B cell (primary cell): ENCODE measurements at regions not wholly inside any gene's neighbourhood (a gene's known extent, or its start where the extent isn't known, plus 50 kb on each side); places are given as distances from the start of the nearest gene placed in this dataset.

ENCODE experiments used
- ATAC-seq: fragments of 200-7000 bp; cut with Tn5 transposase; one replicate; pipeline ENCODE4 v1.10.0; 2021; ENCODE audit warnings: low read depth, mild to moderate bottlenecking, moderate number of reproducible peaks, moderate library complexity
- CTCF ChIA-PET: fragments of 350-600 bp; sonication (Branson Sonifier 250); formaldehyde crosslinking; loops from one replicate; lab custom pipeline; 2021; ENCODE audit warnings: antibody characterized with exemption, inconsistent platforms; lab: Charles Lee
- POLR2A ChIA-PET: fragments of 350-600 bp; sonication (Branson Sonifier 250); formaldehyde crosslinking; loops from one replicate; lab custom pipeline; 2021; ENCODE audit warnings: antibody characterized with exemption; lab: Charles Lee
- DNase-seq: peaks from one replicate; pipeline ENCODE4 v3.0.0; 2013
- H2AFZ ChIP-seq: 2 replicates; pipeline ENCODE4 v1.6.1; 2012; ENCODE audit warnings: mild to moderate bottlenecking, low read depth, low read length; ENCODE audit not compliant: insufficient read depth, poor library complexity, severe bottlenecking
- H3K27ac ChIP-seq, 2 donors: 1 replicate in 1 of 2; 2 replicates in 1 of 2; pipeline ENCODE4 v1.5.1; 2012 to 2013; ENCODE audit warnings: low read length in 2 of 2, mild to moderate bottlenecking in 2 of 2, moderate library complexity in 1 of 2
- H3K27me3 ChIP-seq, 4 experiments: fragments of 200-600 bp in 1 of 4; sonication (generic) in 1 of 4; replicated peaks in 1 of 4; 1 replicate in 2 of 4; 2 replicates in 2 of 4; pipeline versions ENCODE4 v1.6.1 to v1.7.0; 2013 to 2016; ENCODE audit warnings: low read length in 3 of 4, mild to moderate bottlenecking in 2 of 4, mixed read lengths in 1 of 4, moderate library complexity in 1 of 4; ENCODE audit not compliant: insufficient read depth in 4 of 4, control insufficient read depth in 3 of 4; ENCODE audit errors: control extremely low read depth in 1 of 4
- H3K36me3 ChIP-seq, 2 experiments: replicated peaks in 1 of 2; 1 replicate in 1 of 2; 2 replicates in 1 of 2; pipeline versions ENCODE4 v1.6.1 to v1.7.1; 2013; ENCODE audit warnings: low read length in 1 of 2; ENCODE audit not compliant: insufficient read depth in 2 of 2, control insufficient read depth in 1 of 2; ENCODE audit errors: control extremely low read depth in 1 of 2, extremely low read depth in 1 of 2
- H3K4me1 ChIP-seq, 2 donors: fragments of 200-600 bp in 1 of 2; sonication (generic) in 1 of 2; 1 replicate in 1 of 2; 2 replicates in 1 of 2; pipeline versions ENCODE4 v1.5.1 to v1.6.1; 2013 to 2017; ENCODE audit warnings: low read length in 2 of 2; ENCODE audit not compliant: control insufficient read depth in 2 of 2, insufficient read depth in 2 of 2
- H3K4me2 ChIP-seq: replicated peaks from 2 replicates; pipeline ENCODE3; 2012; ENCODE audit warnings: mild to moderate bottlenecking, low read depth, low read length; ENCODE audit not compliant: poor library complexity, severe bottlenecking
- H3K4me3 ChIP-seq, 5 experiments: fragments of 200-600 bp in 1 of 5; sonication (generic) in 1 of 5; 1 replicate in 3 of 5; 2 replicates in 2 of 5; pipeline versions ENCODE4 v1.5.1 to v1.7.0; 2011 to 2016; ENCODE audit warnings: low read length in 4 of 5, mild to moderate bottlenecking in 4 of 5, low read depth in 2 of 5, control low read depth in 1 of 5, moderate library complexity in 1 of 5; ENCODE audit not compliant: insufficient read depth in 1 of 5; ENCODE audit errors: control extremely low read depth in 1 of 5, extremely low read depth in 1 of 5
- H3K79me2 ChIP-seq: fragments of 200-600 bp; sonication (generic); one replicate; pipeline ENCODE4 v1.6.0; 2016; ENCODE audit warnings: low read length; ENCODE audit not compliant: control insufficient read depth, insufficient read depth
- H3K9ac ChIP-seq: fragments of 200-600 bp; sonication (generic); 2 replicates; pipeline ENCODE4 v1.6.1; 2017; ENCODE audit warnings: mild to moderate bottlenecking, low read length, moderate library complexity
- H3K9me3 ChIP-seq, 3 donors: one replicate each; pipeline versions ENCODE4 v1.6.1 to v1.7.1; 2013; ENCODE audit warnings: low read length in 2 of 3; ENCODE audit not compliant: control insufficient read depth in 2 of 3, insufficient read depth in 1 of 3; ENCODE audit errors: control extremely low read depth in 1 of 3
- H4K20me1 ChIP-seq: 2 replicates; pipeline ENCODE4 v1.6.0; 2012; ENCODE audit warnings: mild to moderate bottlenecking, low read length; ENCODE audit not compliant: insufficient read depth, control insufficient read depth, poor library complexity, severe bottlenecking
- H3K27ac Mint-ChIP-seq: one replicate; pipeline ENCODE4 v1.8.0; 2021; ENCODE audit warnings: mixed read lengths
- H3K27me3 Mint-ChIP-seq: one replicate; pipeline ENCODE4 v1.8.0; 2021; ENCODE audit warnings: mixed read lengths
- H3K4me1 Mint-ChIP-seq: one replicate; pipeline ENCODE4 v1.8.0; 2021; ENCODE audit warnings: mixed read lengths
- H3K4me3 Mint-ChIP-seq: one replicate; pipeline ENCODE4 v1.8.0; 2021; ENCODE audit warnings: mixed read lengths
- H3K9me3 Mint-ChIP-seq: one replicate; pipeline ENCODE4 v1.8.0; 2022; ENCODE audit warnings: mixed read lengths; ENCODE audit not compliant: insufficient read depth
- EZH2 ChIP-seq: IDR thresholded peaks from 2 replicates; pipeline ENCODE4 v1.6.1; 2012; ENCODE audit warnings: borderline replicate concordance, low read depth, mild to moderate bottlenecking, moderate library complexity, low read length; ENCODE audit not compliant: insufficient read depth, poor library complexity, severe bottlenecking
- WGBS: methylation state at CpG from one replicate; pipeline ENCODE4 v1.1.5; 2013; ENCODE audit warnings: missing lambda C conversion rate; ENCODE audit not compliant: insufficient coverage; 5-methylcytosine and 5-hydroxymethylcytosine counted together
- intact Hi-C: fragments of 100-400 bp; cut with micrococcal nuclease; formaldehyde crosslinking; loops from one replicate; pipeline ENCODE4 v1.10.0; 2022
- TF ChIP-seq, protein P1 (sequence below): fragments of 200-600 bp; IDR thresholded peaks from one replicate; pipeline ENCODE4 v1.8.0; 2022; ENCODE audit warnings: antibody characterized with exemption, mild to moderate bottlenecking

DNA sequence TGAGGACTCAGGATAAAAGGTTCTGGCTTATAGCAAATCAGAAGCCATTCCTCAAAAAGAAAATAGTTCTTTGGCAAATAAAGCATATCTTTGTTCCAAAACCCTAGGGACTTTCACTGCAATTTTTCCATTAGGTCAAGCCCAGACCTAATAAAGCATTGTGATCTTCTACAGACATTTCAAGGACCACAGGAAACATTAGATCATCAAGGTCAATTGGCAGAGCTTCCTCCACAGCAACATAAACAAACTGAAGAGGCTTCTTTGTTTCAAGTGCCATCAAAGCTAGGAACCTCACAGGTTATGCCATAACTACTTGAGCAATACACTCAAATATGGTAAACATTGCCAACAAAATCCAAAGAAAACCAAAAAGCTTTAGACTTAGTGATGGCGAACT, 144.9 kb downstream of the ANXA5 start:
- Histone ChIP-seq H3K36me3 (no peaks in the 10 kb centered on the region), H3K4me2 (no peak overlapping the region), H3K27me3 (no peaks in the 10 kb centered on the region), H3K4me1 (no peaks in the 10 kb centered on the region), H3K9me3 (peaks cover 0 to 3% (median 0%) of the 10 kb centered on the region in 3 donors), H3K9ac (no peak overlapping the region), H4K20me1 (no peaks in the 10 kb centered on the region), H3K27ac (no peak overlapping the region), H2AFZ (no peak overlapping the region), H3K4me3 (no peak overlapping the region), H3K79me2 (no peaks in the 10 kb centered on the region)
- no peaks in the 10 kb centered on the region for H3K9me3 Mint-ChIP-seq
- intact Hi-C loops = no loop called here
- POLR2A ChIA-PET = no interaction called here
- H3K4me3 Mint-ChIP-seq = no peak overlapping the region
- no peak overlapping the region for H3K27ac Mint-ChIP-seq
- DNase-seq = no peak
- CTCF ChIA-PET = no interaction called here
- H3K27me3 Mint-ChIP-seq = peaks cover 6% of the 10 kb centered on the region
- ATAC-seq = no peak
- no peaks in the 10 kb centered on the region for H3K4me1 Mint-ChIP-seq
- WGBS = no CpG with 5 or more reads among the region's 1 CpG
- TF ChIP-seq, protein P1, sequence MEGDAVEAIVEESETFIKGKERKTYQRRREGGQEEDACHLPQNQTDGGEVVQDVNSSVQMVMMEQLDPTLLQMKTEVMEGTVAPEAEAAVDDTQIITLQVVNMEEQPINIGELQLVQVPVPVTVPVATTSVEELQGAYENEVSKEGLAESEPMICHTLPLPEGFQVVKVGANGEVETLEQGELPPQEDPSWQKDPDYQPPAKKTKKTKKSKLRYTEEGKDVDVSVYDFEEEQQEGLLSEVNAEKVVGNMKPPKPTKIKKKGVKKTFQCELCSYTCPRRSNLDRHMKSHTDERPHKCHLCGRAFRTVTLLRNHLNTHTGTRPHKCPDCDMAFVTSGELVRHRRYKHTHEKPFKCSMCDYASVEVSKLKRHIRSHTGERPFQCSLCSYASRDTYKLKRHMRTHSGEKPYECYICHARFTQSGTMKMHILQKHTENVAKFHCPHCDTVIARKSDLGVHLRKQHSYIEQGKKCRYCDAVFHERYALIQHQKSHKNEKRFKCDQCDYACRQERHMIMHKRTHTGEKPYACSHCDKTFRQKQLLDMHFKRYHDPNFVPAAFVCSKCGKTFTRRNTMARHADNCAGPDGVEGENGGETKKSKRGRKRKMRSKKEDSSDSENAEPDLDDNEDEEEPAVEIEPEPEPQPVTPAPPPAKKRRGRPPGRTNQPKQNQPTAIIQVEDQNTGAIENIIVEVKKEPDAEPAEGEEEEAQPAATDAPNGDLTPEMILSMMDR = no peak
- TF ChIP-seq EZH2 = no peak

DNA sequence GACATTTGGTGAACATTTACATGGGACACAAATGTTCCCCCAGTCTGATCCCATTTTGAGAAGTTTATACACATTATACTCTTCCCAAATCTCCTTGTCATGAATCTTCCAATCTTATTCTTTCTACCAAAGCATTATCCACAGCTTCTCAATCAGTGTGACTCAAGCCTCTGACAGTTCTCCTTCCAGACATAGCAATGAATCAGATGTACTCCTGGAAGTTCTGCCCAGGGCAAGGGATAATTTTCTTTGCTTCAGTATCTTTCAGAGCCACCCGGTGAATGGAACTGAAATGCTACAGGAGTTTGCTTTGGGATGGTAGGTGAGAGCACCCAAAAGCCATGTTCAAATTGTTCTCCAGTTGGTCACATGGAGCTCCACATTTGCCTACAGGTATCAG, 145.5 kb downstream of the ANXA5 start:
- peaks cover 0 to 3% (median 0%) of the 10 kb centered on the region in 3 donors for H3K9me3 ChIP-seq
- ChIA-PET CTCF (no interaction called here), POLR2A (no interaction called here)
- no peaks in the 10 kb centered on the region for H3K27me3 ChIP-seq
- intact Hi-C loops = no loop called here
- no peak overlapping the region for H3K4me3 ChIP-seq
- no peaks in the 10 kb centered on the region for H4K20me1 ChIP-seq
- H3K4me2 ChIP-seq = no peak overlapping the region
- no peak for TF ChIP-seq EZH2
- TF ChIP-seq, protein P1 = no peak
- Mint-ChIP-seq H3K27ac (no peak overlapping the region), H3K27me3 (peaks cover 6% of the 10 kb centered on the region), H3K4me3 (no peak overlapping the region), H3K9me3 (no peaks in the 10 kb centered on the region), H3K4me1 (no peaks in the 10 kb centered on the region)
- H3K79me2 ChIP-seq = no peaks in the 10 kb centered on the region
- WGBS = 100% methylated on average over 1 of the region's 1 CpG
- DNase-seq (no peak), ATAC-seq (no peak)
- no peaks in the 10 kb centered on the region for H3K4me1 ChIP-seq
- H3K36me3 ChIP-seq = no peaks in the 10 kb centered on the region
- no peak overlapping the region for H3K27ac ChIP-seq
- no peak overlapping the region for H2AFZ ChIP-seq
- H3K9ac ChIP-seq = no peak overlapping the region
